ENCODE measurements at regions not wholly inside any gene's neighbourhood (a gene's known extent, or its start where the extent isn't known, plus 50 kb on each side); places are given as distances from the start of the nearest gene placed in this dataset.

DNA sequence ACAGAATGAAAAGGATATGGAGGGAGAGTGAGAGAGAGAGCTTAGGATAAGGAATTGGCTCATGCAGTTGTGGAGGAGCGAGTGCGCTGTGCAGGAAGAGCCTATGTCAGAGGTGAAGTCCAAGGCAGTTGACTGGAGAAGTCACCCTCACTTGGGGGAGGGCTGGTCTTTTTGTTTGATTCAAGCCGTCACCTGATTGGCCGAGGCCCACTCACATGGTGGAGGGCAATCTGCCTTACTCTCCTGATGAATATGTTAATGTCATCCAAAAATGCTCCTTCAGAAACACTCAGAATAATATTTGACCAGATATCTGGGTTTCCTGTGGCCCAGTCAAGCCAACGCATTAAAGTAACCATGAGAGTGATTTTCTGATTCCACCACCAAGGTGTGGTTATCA lies 131.7 kb downstream of the KATNIP start:
- DNase-seq (ENCODE audit: low read depth) = no peak

DNA sequence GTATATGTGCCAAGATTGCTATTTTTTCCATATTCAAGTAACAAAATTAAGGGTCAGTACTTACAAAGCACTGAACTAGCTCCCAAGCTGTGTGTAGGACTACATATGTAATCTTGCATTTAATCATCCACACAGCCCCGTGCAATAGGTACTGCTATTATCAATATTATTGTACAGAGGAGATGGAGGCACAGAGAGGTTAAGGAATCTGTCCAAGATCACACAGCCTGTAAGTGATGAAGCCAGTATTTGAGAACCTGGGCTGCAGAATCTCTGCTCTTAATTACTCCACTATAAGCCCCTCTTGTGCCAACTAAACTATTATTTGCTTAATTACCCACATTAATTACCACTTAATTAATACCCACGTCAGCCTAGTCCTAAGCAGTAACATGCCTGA lies 134.1 kb downstream of the KATNIP start:
- DNase-seq (ENCODE audit: low read depth) = no peak

DNA sequence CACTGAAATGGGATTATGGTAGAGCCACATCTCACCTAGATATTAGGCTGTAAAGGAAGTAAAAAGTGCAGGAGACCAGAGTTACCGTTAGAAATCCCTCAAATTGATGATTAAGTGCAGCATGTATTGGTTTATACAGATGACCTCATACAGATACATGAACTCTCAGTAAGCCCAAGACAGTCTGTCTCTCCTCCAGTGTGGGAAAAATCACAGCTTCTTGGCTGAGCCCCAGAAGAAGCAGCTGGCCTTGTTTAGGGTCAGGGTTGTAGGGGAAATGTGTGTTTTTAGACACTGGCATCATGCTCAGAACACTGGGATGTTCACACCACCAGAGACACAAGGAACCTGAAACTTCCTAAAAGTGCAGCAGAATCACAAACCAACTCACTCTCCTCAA lies 135.9 kb downstream of the KATNIP start:
- no peak for DNase-seq (ENCODE audit: low read depth)

DNA sequence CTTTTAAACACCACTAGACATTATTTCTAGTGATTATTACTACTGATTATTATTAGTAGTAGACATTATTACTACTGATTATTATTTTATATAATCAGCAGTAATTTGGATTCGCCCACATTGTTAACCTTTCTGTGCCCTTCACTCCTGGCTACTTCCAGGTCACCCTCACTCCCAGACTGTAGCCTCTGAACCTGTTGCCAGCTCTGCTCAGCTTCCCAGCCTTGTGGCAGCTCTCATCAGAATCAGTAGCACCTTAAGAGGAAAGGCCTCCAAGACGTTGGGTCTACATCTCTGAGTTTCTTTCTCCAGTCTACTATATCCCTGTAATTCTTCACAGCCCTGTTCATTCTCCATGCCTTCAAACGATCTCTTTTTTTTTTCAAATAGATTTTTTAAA lies 137.0 kb downstream of the KATNIP start:
- no peak for DNase-seq (ENCODE audit: low read depth)

DNA sequence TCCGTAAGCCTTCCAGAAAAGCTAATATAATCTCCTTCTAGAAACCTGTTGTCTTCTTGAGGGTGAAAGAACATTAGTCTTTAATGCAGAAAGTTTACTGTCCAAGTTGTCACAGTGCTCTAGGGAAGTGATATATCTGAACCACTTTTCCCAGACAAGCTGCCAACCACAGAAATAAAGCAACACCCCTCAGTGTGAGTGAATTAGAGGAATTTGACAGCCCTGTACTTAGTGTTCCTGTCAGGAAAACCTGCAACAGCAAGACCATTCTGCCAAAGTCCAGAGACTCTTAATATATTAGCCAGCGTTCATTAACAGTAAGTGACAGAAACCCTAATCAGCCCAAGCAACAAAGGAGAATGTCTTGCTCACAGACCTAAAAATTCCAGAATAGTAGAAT lies 137.7 kb downstream of the KATNIP start:
- no peak for DNase-seq (ENCODE audit: low read depth)

DNA sequence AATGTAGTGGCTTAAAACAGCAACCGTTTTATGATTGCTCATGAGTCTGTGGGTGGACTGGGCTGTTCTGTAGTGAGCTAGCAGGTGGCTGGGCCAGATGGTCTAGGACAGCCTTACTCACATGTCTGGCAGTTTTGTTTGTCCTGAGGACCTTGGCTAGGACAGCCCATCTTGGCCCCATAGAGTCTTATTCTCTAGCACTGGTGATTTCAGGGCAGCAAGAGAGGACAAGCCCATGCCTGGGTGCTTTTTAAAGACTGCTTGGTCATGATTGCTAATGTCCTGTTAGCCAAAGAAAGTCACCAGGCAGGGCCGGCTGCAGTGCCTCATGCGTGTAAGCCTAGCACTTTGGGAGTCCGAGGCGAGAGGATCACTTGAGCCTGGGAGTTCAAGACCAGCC lies 139.8 kb downstream of the KATNIP start:
- DNase-seq (ENCODE audit: low read depth) = no peak

DNA sequence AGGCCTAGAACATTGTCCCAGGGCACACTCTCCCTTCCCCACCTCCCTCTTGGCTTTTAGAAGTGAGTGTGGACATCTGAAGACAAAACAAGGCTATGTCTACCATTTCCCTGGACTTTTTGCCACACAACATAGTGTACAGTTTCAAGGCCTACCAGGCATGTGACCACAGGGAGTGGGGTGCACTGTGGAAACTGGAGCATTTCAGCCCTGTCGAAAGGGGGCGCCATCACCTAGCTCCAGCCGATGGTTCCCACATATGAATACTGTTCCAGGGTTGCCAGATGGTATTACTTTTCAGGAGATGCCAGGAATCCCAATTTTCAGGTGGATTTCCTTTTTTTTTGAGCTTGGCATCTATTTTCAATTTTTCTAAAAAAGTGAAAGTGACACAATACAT lies 140.7 kb downstream of the KATNIP start:
- DNase-seq (ENCODE audit: low read depth) = peak; percentile 33

DNA sequence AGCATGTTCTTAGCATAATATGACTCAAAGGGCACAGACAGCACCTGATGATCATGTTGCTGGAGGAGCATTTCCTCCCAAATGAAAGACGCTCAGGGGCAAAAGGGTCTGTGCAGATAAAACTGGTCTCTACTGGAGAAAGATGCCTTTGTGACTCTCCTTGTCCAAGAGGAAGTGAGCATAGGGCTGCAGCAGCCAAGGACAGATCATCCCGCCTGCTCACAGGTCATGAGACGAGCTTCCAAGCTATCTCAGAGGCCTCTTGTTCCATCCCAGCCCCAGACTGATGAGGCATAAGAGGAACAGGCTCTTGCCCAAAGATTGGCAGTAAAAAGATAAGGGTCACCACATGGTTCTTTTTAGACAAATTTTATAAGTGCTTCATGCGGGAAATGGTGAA lies 141.8 kb downstream of the KATNIP start:
- DNase-seq (ENCODE audit: low read depth) = no peak

DNA sequence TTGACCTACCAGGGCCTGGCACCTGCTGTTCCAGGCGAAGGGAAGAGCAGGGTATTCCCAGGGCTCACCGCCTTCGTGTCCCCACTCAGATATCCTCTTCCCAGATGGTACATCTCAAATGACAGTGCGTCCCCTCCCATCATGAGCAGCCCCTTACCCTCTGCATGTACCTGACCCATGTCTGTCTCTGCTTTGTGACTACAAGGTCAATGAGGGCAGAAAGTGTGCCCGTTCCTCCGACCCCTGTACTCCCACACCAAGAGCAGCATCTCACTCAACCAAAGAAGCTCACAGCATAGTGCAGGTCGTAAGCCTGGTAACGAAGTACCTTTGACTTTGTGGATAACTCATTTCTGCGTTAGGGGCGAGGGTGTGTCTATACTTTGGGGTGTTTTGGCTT lies 142.6 kb downstream of the KATNIP start:
- no peak for DNase-seq (ENCODE audit: low read depth)

DNA sequence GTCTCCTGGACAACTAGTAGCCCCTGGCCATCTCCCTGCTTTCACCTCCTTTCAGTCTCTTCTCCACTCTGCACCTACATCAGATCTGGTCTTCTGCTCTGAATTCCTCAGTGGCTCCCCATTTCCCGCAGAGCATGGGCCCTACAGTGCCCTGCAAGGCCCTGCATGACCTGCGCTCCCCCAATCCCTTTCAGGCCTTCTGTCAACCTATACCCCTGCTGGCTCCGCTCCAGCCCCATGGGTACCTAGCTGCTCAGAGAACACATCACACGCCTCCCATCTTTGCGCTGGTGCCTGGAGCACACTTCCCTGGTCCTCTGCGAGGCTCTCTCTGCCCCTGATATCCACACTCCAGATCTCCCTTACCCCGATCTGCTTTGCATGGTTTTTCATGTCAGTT lies 145.2 kb downstream of the KATNIP start:
- no peak for DNase-seq (ENCODE audit: low read depth)

DNA sequence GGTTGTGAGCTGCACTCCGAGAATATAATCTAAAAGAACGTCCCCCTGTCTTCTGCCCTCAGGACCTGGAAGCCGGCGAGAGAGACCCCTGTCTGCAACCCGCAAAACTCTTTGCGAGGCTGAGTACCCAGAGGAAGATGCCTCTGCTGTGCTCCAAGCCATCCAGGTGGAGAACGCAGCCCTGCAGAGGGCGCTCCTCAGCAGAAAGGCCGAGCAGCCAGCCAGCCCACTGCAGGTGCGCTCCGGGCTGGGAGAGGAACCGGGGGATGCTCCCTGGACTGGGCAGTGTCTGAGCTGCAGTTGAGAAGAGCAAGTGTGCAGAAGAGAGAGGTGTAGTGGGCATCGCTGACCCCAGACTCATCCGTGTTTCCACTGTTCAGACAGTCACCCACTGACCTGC lies 148.3 kb downstream of the KATNIP start:
- DNase-seq (ENCODE audit: low read depth) = no peak

DNA sequence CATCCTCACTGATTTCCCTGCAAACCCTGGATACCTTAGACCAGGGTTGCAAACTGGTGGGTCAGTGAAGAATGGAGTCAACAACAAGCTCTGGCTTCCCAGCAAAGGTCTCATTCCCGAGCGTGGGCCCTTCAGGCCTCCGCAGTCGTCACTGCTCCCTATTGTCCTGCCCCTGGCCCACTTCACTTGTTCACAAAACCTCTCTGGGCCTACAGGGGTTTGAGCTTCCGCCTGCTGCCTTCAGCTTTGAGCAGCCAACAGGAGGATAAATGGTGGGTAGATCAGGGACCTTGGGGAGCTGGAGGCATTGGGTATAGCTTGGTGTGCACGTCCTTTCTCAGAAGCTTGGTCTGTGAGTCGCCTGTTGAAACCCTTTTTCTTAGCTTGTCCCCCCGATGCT lies 148.8 kb downstream of the KATNIP start:
- no peak for DNase-seq (ENCODE audit: low read depth)

DNA sequence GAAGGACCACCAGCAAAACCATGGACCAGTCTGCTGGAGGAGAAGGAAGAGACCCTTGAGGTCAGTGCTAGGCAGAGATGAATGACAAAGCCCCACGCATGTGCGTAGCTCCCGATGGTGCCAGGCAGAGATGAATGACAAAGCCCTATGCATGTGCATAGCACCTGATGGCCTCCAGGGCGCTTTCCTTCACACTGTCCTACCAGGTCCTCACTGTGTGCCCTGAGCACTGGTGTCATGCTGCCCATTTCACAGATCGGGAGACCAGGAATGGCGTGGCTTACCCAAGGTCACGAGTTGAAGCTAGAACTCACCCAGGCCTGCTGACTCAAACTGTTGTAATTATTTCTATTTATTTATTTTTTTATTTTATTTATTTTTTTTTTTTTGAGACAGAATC lies 149.6 kb downstream of the KATNIP start:
- no peak for DNase-seq (ENCODE audit: low read depth)

DNA sequence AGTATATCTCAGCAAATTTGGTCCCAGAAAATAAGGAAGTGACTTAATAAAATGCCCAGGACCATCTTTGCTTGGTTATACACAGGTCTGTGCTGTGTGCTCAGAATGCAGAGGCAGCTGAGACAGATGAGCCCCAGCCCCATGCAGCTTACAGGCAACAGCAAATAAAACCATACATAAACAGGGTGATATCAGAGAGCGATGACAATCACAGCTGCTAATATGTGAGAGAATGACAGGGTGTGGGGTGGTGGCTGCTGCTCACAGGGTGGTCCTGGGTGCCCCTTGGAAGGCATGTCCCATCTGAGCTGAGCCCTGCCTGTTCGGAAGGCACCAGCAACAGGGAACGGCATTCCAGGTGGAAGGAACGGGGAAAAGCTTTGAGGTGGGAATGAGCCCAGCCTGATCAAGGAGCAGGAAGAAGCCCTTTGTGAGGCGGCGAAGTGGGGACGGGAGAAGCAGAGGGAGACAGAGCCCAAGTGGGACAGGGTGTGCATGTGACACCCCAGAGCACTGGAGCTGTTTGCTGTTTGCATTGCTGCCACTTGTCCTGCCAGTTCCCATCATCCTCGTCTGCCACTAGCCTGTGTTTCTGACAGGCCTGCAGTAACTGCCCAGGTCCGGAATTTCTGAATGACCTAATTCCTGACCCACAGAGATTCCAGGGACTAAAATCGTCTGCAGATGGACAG lies 150.5 kb downstream of the KATNIP start:
- no peak for DNase-seq (ENCODE audit: low read depth)

DNA sequence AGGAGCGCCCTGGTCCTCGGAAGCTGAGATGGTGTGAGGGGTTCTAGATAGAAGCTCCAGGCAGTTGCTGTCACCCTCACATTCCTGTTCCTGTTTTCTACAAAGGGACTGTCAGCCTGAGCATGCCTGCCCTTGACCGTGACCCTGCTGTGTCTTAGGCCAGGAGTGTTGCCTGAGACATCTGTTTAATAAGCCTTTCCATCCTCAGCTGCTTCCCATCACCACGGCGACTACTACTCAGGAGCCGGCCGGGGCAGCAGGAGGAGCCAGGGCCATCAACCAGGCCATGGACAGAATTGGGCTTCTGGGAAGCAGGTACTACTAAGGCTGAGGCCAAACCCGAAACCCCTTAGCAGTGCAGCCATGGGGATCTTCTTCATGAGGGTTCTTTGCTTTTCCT lies 151.4 kb downstream of the KATNIP start:
- DNase-seq (ENCODE audit: low read depth) = no peak

DNA sequence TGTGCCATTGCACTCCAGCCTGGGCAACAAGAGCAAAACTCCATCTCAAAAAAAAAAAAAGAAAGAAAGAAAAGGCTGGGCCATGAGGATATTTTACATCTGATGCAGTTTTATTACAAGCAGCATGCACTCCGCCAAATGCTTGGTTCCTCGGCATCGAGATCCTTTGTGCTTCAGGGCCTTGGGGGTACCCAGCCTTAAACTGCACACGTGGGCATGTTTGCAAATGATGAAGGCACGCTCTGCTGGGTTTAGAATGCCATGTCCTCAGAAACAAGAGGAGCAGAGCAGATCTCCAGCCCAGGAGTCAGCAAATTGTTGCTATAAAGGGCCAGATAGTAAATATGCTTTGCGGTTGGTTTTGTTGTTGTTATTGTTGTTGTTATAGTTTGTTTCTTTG lies 153.2 kb downstream of the KATNIP start:
- no peak for DNase-seq (ENCODE audit: low read depth)

DNA sequence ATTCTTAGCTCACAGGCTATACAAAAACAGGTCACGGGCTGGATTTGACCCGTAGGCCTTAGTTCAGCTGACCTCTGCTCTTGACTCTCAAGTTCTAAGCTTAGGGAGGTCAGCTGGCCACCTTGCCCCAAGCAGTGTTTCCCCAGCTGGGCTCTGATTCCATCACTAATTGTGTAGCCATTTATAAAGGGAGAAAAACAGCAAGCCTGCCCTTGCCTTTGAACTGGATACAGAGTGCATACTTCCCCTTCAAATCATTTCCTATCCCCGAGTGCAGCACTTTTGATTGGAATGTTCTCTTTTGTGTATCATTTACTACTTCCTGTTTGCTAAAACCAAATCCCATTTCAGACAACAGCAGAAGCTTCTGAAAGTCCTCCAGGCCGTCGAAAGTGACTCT lies 153.6 kb downstream of the KATNIP start:
- DNase-seq (ENCODE audit: low read depth) = peak; percentile 7

DNA sequence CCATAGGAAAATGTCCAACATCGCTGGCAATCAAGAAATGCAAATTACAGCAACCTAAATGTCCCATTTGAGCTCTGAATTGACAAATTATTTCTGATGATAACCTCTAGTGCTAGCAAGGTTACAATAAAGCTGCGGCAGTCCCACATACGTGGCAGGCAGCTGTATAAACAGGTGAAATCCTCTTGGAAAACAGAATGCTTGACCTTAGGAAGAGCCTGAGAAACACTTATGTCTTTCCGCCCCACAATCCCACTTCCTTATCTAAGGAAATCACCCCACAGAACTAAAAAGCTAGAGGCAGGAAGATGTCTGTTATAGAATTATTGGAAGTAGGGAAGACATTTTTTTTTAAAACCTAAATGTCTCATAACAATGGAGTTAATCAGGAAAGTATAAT lies 154.3 kb downstream of the KATNIP start:
- no peak for DNase-seq (ENCODE audit: low read depth)

DNA sequence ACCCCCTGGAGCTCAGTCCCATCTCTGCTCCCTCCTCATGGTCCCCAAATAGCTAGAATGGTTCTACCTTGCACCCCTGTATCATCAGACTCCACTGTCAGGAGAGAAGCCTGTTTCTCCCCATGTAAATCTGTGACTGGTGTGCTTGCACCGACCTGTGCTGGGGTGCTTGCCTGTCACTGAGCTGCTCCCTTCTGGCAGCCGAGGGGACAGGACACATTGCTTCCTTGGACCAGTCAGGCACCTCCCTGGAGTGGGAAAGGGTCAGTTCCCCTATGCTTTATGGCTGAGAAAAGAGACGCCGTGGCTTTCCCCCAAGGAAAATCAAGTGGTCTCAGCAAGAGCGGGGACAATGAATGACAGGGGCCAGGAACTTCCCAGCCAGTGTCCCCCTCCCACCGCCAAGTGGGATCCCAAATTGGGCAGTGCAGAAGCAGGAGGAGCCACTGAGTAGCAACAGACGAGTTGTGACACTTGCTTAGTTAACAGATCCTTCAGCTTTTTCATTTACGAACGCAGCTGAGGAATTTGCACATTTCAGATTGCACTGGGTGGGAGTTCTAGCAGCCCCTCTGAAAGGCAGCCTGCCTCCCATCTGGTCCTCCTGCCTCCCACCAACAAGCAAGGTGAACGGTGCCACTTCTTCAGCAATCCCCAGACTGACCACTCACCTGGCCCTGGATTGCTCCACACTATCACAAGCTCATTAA lies 156.4 kb downstream of the KATNIP start:
- no peak for DNase-seq (ENCODE audit: low read depth)

DNA sequence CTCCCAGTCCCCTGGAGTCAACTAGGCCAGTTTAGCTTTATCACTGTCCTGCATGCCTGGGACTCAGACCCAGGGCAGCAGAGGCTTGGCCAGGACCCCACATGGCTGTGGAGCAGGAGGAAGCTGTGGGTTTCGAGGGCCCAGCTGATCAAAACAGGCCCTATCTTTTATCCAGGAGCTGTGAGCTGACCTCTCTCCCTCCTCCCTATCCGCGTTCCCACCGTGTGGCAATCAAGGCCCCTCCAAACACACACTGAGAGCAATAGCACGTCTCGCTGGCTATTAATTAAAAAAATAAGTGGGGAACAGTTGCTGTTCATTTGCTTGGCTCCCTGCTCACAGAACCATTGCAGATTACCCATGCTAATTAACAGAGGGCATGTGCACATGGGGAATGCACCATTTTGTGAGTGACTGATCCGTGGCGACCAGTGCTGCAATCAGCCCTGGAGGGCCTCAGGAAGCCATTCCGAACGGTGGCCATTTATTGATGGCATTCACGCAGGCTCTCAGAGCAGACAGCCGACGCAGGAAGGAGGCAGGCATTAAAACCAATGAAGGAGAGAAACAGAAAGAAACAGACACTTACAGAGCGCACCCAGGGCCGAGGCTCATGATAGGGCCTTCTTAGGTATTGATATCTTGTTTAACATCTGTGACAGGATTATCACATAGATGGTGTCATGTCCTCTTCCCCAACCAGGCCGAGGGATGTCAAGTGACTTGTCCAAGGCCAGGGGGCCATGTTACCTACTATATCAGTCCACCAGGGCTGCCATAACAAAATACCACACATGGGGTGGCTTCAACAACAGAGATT lies 157.1 kb downstream of the KATNIP start:
- DNase-seq (ENCODE audit: low read depth) = no peak

DNA sequence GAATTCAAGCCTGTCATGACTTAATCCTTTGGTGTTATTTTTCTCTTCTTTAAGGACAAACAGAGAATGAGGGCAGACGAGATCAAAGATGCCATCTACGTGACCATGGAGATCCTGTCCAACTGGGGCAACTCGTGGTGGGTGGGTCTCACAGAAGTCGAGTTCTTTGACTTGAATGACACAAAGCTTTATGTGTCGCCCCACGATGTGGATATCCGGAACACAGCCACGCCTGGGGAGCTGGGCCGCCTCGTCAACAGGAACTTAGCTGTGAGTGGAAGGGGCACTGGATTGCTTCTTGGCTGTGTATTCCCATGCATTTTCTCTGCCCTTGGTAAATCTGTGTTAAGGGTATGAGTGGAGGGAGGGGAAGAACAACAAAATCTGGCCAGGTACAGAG lies 158.7 kb downstream of the KATNIP start:
- no peak for DNase-seq (ENCODE audit: low read depth)

DNA sequence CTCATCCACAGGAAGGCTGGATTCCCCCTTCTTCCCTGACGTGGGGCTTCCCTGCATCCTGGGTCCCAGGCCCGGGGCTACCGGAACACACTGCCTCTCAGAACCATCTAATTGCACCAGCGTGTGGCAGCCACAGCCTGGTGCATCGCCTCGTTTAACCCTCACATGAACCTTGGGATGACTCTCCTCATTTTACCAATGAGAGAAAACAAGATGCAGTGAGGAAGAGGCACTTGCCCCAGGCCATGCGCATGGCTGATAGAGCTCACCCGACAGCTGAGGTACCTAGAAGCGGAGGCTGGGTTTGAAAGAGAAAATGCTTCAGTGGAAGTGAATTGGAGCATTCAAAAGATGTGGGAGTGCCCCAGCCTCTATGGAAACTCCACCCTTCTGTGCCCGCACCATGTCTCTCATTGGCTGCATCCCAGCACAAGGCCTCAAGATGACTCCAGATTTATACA lies 162.3 kb downstream of the KATNIP start:
- DNase-seq (ENCODE audit: low read depth) = no peak

DNA sequence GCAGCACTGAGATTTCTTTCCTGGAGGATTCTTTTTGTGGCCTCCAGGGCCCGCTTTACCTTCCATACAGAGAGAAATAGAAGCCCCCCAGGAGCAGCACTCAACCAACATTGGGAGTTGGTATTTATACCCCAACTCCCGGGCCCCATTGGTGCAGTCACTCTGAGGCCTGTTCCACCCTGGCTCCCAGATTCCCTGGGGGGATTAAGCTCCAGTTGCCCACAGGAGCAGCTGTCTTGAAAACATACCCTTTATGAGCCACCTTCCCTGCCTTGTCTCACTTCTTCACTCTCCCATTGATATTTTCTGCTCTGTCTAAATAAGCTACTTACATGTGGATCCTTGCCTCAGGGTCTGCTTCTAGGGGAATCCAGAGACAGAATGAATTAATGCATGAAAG lies 167.8 kb downstream of the KATNIP start:
- DNase-seq (ENCODE audit: low read depth) = no peak
